K562 (cell line): ENCODE measurements at regions not wholly inside any gene's neighbourhood (a gene's known extent, or its start where the extent isn't known, plus 50 kb on each side); places are given as distances from the start of the nearest gene placed in this dataset.

Experiments
- ATAC-seq: fragments of 200-7000 bp; cut with Tn5 transposase; 3 replicates; pipeline ENCODE4 v1.9.1; 2020; ENCODE audit warnings: moderate library complexity
- BruUV-seq: library from RNA; stranded (reverse); fragments of 400-500 nt; replicated peaks from 2 replicates; lab custom pipeline; 2021; lab: Mats Ljungman, UMichigan
- CTCF ChIA-PET: fragments of 300-600 bp; formaldehyde crosslinking; extraction: SDS; loops from one replicate; lab custom pipeline; 2021; ENCODE audit warnings: low intra/inter-chr PET ratio; lab: Yijun Ruan, JAX
- POLR2A ChIA-PET: fragments of 300-600, 350-650 bp; sonication (Branson Sonifier 250); formaldehyde crosslinking; extraction: SDS; loops from one replicate; lab custom pipeline; 2021; ENCODE audit warnings: antibody characterized with exemption, inconsistent platforms; lab: Yijun Ruan, JAX
- DNase-seq, 4 experiments: peaks; one replicate each; pipeline versions ENCODE4 v3.0.0 to v3.0.0-alpha.2; 2011 to 2018; ENCODE audit warnings: low spot score in 3 of 4, mixed read lengths in 3 of 4; ENCODE audit errors: extremely low read depth in 1 of 4
- FAIRE-seq: peaks from 2 replicates; lab custom pipeline; 2011; peaks lifted over from hg19 to GRCh38; lab: Jason Lieb, UNC
- H2AFZ ChIP-seq: 2 replicates; pipeline ENCODE4 v1.6.0; 2011; ENCODE audit warnings: low read depth, low read length, control low read depth, inconsistent platforms
- H3K27ac ChIP-seq: fragments of 200-600 bp; 3 replicates; pipeline ENCODE4 v1.8.0; 2011; ENCODE audit warnings: low read depth, mild to moderate bottlenecking, control low read depth, inconsistent platforms, low read length, moderate library complexity, mixed read lengths; ENCODE audit errors: extremely low read depth
- H3K27me3 ChIP-seq, 2 experiments: fragments of 300-600 bp in 1 of 2; 2 replicates in 1 of 2; 3 replicates in 1 of 2; pipeline versions ENCODE4 v1.6.0 to v1.8.0; 2011; ENCODE audit warnings: inconsistent platforms in 2 of 2, low read length in 2 of 2, mild to moderate bottlenecking in 1 of 2, mixed read lengths in 1 of 2, moderate library complexity in 1 of 2; ENCODE audit not compliant: control insufficient read depth in 2 of 2, insufficient read depth in 2 of 2
- H3K36me3 ChIP-seq: fragments of 300-600 bp; 3 replicates; pipeline ENCODE4 v1.8.0; 2011; ENCODE audit warnings: mild to moderate bottlenecking, low read length, inconsistent platforms; ENCODE audit not compliant: control insufficient read depth, insufficient read depth
- H3K4me1 ChIP-seq, 2 experiments: fragments of 200-600 bp in 1 of 2; replicated peaks in 1 of 2; 2 replicates in 1 of 2; 3 replicates in 1 of 2; pipeline versions ENCODE4 v1.5.1 to v1.8.0; 2011; ENCODE audit warnings: inconsistent platforms in 2 of 2, low read length in 2 of 2, mild to moderate bottlenecking in 1 of 2, mixed read lengths in 1 of 2, moderate library complexity in 1 of 2; ENCODE audit not compliant: control insufficient read depth in 2 of 2, insufficient read depth in 2 of 2
- H3K4me2 ChIP-seq: 2 replicates; pipeline ENCODE4 v1.6.1; 2011; ENCODE audit warnings: low read length, control low read depth, inconsistent platforms, mixed read lengths; ENCODE audit not compliant: insufficient read depth
- H3K4me3 ChIP-seq: fragments of 200-600 bp; sonication (generic), shearing (Covaris generic); 2 replicates; pipeline ENCODE4 v1.5.1; 2016; ENCODE audit warnings: control low read depth, inconsistent platforms
- H3K79me2 ChIP-seq: fragments of 200-600 bp; 3 replicates; pipeline ENCODE4 v1.8.0; 2011; ENCODE audit warnings: low read length, inconsistent platforms; ENCODE audit not compliant: control insufficient read depth, insufficient read depth
- H3K9ac ChIP-seq, 2 experiments: 2 replicates each; pipeline versions ENCODE4 v1.6.0 to v1.6.1; 2011; ENCODE audit warnings: low read depth in 2 of 2, low read length in 2 of 2, control low read depth in 1 of 2, inconsistent platforms in 1 of 2, mild to moderate bottlenecking in 1 of 2, mixed read lengths in 1 of 2; ENCODE audit not compliant: insufficient read depth in 1 of 2
- H3K9me1 ChIP-seq: one replicate; pipeline ENCODE4 v1.6.0; 2011; ENCODE audit warnings: inconsistent platforms, mild to moderate bottlenecking, low read length, moderate library complexity; ENCODE audit not compliant: control insufficient read depth, insufficient read depth
- H3K9me3 ChIP-seq: replicated peaks from 2 replicates; pipeline ENCODE4 v1.5.1; 2011; ENCODE audit warnings: low read depth, low read length, inconsistent platforms; ENCODE audit not compliant: control insufficient read depth, insufficient read depth
- H4K20me1 ChIP-seq: replicated peaks from 2 replicates; pipeline ENCODE4 v1.6.1; 2011; ENCODE audit warnings: low read length, inconsistent platforms, mixed read lengths; ENCODE audit not compliant: control insufficient read depth, insufficient read depth
- CTCF ChIP-seq, 3 experiments: IDR thresholded peaks in 2 of 3; conservative IDR thresholded peaks in 1 of 3; 2 replicates each; pipeline ENCODE4 v1.5.1; 2011 to 2012; ENCODE audit warnings: low read length in 3 of 3, mild to moderate bottlenecking in 3 of 3, control low read depth in 2 of 3, improper control_type of control experiment in 1 of 3, inconsistent platforms in 1 of 3, low read depth in 1 of 3, mixed read lengths in 1 of 3, moderate library complexity in 1 of 3; ENCODE audit not compliant: insufficient read depth in 2 of 3
- RAD21 ChIP-seq, 2 experiments: fragments of 250-450 bp in 1 of 2; fragments of 450-650 bp in 1 of 2; sonication (Bioruptor Pico) in 1 of 2; formaldehyde crosslinking in 1 of 2; IDR thresholded peaks in 1 of 2; conservative IDR thresholded peaks in 1 of 2; 2 replicates each; pipeline versions ENCODE4 v1.4.0 to v1.8.0; 2020 to 2022; ENCODE audit warnings: mild to moderate bottlenecking in 2 of 2, moderate library complexity in 1 of 2
- TEAD1 ChIP-seq, 2 experiments: fragments of 450-650 bp in 1 of 2; sonication (generic) in 1 of 2; formaldehyde crosslinking; IDR thresholded peaks; 2 replicates each; pipeline versions ENCODE4 v1.4.0 to v1.8.0; 2020 to 2022; ENCODE audit warnings: mild to moderate bottlenecking in 2 of 2, missing genetic modification reagents in 1 of 2
- ZBTB33 ChIP-seq: sonication (generic); formaldehyde crosslinking; IDR thresholded peaks from 2 replicates; pipeline ENCODE4 v1.8.1; 2023; ENCODE audit warnings: mild to moderate bottlenecking, missing genetic modification reagents
- WGBS: fragments of 100-300 bp; shearing (Covaris generic); methylation state at CpG from one replicate; pipeline ENCODE4 v1.1.6; 2016; ENCODE audit warnings: low coverage, mixed read lengths; ENCODE audit not compliant: insufficient coverage; ENCODE audit errors: missing lambda C conversion rate; 5-methylcytosine and 5-hydroxymethylcytosine counted together
- in situ Hi-C: fragments of 300-500 bp; cut with MboI; formaldehyde crosslinking; loops from 4 replicates; pipeline ENCODE4 v1.15.0; 2018; ENCODE audit warnings: inconsistent platforms, mixed read lengths
- intact Hi-C: fragments of 100-400 bp; cut with micrococcal nuclease; formaldehyde crosslinking; loops from 2 replicates; pipeline ENCODE4 v1.14.2; 2022

GRCh38 chr14:37709419-37710195, 114.2 kb downstream of the TTC6 start:
- TF ChIP-seq RAD21 (CRISPR knock-in tag; conservative IDR thresholded peaks at IDR 0.05 in 1 of 2, IDR thresholded peaks at IDR 0.05 in 1 of 2) (peak; percentile 25 to 29; a peak in 2 of 4 replicates), TEAD1 (CRISPR knock-in tag; IDR thresholded peaks at IDR 0.05) (no peak), ZBTB33 (CRISPR knock-in tag) (no peak), CTCF (IDR thresholded peaks at IDR 0.05 in 2 of 3, conservative IDR thresholded peaks at IDR 0.05 in 1 of 3; ENCODE audit: insufficient read depth in 2 of 3, low read depth in 1 of 3, low read length in 3 of 3) (peak in 1 of 3 experiments; percentile 36; a peak in 3 of 6 replicates)
- H3K4me3 ChIP-seq = no peak overlapping the region
- BruUV-seq = no TSS peak

More at GRCh38 chr14:37709419-37710195, 114.2 kb downstream of the TTC6 start:
- FAIRE-seq (no peak), DNase-seq (peak in 1 of 4 experiments; percentile 7), ATAC-seq (no peak)
- Histone ChIP-seq H3K9me1 (no peaks in the 10 kb centered on the region), H3K4me2 (no peak overlapping the region), H3K79me2 (no peaks in the 10 kb centered on the region), H4K20me1 (no peaks in the 10 kb centered on the region), H3K27me3 (no peaks in the 10 kb centered on the region), H2AFZ (no peak overlapping the region), H3K36me3 (no peaks in the 10 kb centered on the region), H3K4me1 (no peaks in the 10 kb centered on the region), H3K9me3 (no peaks in the 10 kb centered on the region), H3K9ac (no peak overlapping the region), H3K27ac (no peak overlapping the region)
- CTCF ChIA-PET = interaction anchor here (1.1 kb wide), 1 partner anchor 165 kb away, joined by 8 read pairs; no protein-coding TSS in a partner anchor
- intact Hi-C loops (loop anchor here (1.0 kb wide), 1 partner anchor 165 kb away; no protein-coding TSS in a partner anchor), in situ Hi-C loops (loop anchor here (10.0 kb wide), 1 partner anchor 165 kb away; no protein-coding TSS in a partner anchor)
- 0% methylated on average over 2 of the region's 3 CpGs for WGBS
- POLR2A ChIA-PET = no interaction called here
